ENCODE measurements at regions not wholly inside any gene's neighbourhood (a gene's known extent, or its start where the extent isn't known, plus 50 kb on each side); places are given as distances from the start of the nearest gene placed in this dataset.
"Not testable (repeated sequence)": the region's sequence is repeated elsewhere in the genome, so short reads cannot be mapped to it uniquely, and the experiment has no call there.

DNA sequence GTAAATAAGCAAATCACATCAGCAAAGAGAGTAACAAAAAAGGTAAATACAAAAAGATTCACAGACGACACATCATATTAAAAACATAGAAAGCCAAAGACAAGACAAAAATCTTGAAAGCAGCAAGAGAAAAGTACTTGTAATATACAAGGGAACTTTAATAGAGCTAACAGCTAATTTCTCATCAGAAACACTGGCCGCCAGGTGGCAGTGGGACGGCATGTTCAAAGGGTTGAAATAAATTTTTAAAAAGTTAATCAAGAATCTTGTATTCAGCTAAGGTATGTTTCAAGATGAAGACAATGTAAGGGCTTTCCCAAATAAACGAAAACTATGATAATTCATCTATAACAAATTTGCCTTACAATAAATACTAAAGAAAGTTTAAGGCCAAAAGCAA lies 358.1 kb downstream of the LRRIQ3 start:
- DNase-seq = no peak

DNA sequence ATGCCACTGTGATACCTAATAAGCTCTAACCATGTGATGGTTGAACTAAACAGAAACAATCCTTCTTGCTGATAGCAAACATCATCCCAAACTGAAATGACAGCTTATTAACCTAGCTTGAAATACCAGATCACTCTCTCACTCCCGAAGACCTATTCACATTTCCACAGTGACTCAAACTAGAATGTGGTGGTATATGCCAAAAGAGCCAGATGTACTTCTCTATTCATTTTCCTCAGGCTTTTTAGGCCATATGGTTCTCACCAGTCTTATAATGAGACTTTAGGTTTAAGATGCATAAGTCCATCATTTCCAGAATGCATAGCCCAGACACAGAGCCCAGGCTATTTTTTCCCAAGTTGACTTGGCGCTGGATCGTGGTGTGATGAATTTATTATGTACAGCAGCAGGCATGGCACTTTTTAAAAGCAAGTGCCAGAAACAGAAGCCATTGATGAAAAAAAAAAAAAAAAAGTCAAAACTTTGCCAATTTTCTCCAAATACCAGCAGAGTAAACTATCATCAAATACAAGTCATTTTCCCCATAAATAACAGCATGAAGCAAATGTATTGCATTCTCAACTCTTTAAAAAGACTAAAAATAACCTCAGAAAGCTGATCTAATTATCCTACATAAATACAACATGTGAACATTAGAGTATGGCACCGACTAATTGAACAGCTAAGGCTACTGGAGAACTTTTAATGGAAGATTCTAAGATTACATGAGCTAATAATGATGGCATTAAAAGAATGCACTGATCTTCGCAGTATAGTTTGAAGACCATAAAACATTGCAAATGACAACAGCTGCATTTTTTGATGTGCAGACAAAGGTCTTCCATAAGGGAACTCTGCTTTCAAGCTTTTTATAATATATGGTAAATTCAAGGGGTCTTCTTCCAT lies 365.4 kb downstream of the LRRIQ3 start:
- DNase-seq = no peak

DNA sequence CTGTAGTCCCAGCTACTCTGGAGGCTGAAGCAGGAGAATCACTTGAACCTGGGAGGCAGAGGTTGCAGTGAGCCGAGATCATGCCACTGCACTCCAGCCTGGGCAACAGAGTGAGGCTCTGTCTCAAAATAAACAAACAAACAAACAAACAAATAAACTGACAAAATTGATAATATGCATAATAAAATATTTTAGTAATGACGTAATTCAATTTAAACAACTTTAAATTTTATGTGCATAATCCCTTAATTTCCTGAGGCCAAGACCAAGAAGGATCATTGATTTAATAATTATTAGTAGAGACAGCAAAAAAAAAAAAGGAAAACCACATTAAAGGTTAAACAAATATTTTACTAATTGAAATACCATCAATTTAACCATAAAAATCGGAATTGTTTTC lies 370.7 kb downstream of the LRRIQ3 start:
- not testable (repeated sequence) for DNase-seq

DNA sequence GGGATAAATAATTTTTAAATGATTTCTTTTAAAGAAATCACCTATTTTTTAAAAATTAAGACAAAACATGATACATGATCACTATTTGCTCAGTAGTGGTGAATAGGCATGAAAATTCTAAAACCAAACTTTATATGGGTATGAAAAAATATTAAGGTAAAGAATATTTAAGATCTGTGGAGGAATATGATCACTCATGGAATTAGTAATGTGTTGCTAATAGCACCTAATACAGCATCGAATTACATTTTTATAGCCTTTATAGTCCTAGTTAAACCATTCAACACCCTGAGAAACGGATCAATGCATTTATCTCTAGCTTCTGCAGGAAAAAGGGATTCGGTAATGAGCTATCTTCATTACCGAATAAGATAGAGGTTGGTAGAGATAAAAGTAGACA lies 373.9 kb downstream of the LRRIQ3 start:
- DNase-seq = no peak

DNA sequence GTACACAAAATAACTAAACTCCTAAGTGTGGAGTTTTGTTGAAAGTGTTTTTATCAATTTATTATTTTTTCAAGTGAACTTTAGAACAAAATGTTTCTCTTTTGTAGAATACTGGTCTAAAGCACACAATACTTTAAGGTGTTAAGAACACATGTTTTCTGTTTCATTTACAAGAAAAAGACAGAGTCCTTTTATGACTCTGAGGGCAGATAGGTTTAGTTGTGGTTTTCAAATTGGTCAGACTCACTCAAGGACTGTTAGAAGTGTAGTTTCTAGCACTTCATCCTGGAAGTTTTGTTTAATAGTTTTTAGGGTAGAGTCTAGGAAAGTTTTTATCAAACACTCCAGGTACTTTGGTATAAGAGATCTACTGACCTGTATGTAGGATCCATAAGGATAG lies 376.5 kb downstream of the LRRIQ3 start:
- no peak for DNase-seq

DNA sequence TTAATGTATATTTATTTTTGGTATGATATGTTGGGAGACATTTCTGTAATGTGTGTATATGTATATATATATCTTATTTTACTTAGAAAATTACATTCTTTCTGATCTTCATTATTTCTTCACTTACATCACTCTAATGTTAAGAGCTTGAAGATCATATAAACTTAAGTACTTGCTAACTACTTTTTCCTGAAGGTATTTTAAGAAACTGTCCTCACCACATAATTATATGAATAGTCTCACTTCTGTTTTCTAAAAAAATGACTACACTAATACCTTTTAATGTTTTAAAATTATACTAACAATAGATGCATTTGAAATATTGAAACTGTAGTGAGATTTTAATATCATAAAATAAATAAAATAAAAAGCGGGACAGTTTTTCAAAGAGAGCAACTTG lies 377.1 kb downstream of the LRRIQ3 start:
- DNase-seq = no peak

DNA sequence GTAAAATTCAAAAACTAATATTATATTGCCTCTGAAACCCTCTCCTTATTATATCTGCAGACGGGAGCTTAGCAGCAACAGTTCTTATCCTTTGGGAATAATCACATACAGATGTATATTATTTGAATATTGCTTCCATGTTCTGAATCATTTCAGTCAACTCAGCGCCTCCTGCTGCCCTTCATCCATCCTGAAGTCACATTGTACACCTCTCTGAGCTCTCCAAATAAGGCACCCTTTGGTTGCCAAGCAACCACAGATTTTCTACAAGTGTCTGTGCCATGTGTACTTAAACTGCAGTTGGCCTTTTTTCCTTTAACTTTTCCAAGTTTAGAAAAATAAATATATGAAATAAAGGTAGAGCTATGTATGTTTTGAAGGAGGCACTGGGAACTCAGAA lies 384.3 kb downstream of the LRRIQ3 start:
- no peak for DNase-seq

DNA sequence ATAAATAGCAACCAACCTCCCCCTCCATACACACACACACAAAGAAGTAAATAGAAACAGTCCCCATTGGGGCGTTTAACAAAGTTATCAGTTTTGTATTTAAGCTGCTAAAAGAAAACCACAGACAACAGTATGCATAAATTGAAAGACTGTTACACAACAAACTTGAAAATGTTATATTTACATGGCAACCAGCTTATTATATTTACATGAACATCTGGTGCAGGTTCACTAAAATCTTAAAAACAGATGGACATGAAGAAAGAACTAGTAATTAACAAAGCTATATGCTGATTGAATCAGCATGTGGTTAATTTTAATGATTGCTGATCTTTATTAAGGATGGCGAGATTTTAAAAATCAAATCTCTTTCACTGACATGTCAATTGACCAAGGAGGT lies 384.7 kb downstream of the LRRIQ3 start:
- no peak for DNase-seq

DNA sequence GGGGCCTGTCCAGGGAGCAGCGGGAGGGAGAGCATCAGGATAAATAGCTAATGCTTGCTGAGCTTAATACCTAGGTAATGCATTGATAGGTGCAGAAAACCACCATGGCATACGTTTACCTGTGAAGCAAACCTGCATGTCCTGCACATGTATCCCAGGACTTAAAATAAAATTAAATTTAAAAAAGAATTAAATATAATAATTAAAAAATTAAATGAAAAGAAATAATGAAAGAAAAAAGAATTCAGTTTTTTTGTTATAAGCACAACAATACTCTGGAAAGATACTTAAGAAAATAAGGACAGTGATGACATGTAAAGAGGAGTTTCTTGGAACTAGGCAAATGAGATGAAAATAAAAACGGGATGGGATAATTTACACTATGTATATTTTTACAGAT lies 386.2 kb downstream of the LRRIQ3 start:
- DNase-seq = no peak

DNA sequence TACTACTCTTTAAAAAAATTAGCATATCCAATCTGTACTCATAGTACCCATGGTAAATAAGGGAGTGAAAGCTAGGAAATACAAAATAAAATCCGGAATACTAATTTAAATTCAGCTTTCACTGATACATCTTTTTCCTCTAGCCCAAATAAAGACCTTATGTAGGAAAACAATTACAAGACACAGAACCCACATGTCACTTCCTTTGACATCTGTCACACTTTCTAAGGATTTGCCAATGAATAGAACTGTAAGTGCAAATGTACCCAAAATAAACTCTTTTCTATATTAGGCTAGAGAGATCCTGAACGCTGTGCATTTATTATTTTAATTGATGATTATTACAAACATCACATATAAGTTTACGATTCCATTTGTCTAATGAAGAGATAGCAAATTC lies 393.0 kb downstream of the LRRIQ3 start:
- DNase-seq = no peak

DNA sequence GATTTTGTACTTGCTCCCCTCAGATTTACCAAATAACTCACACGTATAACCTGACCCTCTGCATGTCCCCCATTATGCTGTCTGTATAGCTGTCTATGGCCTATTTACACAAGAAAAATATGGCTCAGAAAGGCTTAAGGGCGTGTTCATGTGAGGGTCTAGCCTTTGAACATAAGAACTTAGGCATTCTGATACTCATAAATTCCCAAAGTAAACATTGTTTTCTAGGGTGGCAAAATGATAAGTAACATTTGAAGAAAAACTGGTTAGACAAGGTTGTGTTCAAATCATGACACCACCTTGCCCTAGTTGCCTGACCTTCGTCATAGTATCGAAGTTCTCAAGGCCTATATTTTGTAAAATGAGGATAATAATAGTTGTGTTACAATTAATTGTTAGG lies 394.6 kb downstream of the LRRIQ3 start:
- no peak for DNase-seq

DNA sequence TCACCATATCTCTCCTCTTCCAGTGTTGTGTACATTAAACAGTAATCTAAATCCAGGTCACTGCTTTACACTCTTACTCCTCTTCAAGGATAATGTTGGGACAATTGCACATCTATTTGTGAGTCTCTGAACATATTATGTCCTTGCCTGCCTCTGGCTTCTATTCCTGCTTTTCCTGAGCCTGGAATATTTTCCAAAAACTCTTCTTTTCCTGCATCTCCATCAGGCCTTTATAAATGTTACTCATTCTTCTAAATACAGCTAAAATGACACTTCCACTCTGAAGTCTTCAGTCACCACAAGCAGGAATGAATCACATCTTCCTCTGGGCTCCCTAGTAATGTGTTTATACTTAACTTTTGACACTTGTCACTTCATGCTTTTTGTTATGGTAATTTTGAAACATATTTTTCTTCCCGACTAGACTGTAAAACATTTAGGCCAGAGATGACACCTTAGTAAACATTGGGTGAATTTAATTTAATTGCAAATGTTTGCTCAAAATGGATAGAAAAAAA lies 396.0 kb downstream of the LRRIQ3 start:
- DNase-seq = no peak

DNA sequence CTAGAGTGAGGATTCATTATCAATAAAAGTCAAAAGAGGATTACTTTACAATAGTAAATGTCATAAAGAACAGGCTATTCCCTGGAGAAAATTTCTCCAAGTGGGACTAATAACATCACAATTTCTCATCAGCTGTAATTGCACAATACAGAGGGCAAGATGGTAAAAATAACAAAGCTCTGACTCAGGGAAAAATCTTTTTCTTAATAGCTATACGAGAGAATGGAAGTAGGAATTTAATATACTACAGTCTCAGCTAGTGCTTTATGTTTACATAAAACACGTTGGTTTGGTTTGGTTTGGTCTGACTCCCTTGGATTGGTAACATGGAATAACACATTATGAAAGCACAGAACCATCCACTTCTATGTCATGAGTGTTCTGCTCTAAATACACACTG lies 397.6 kb downstream of the LRRIQ3 start:
- DNase-seq = peak; percentile 1

DNA sequence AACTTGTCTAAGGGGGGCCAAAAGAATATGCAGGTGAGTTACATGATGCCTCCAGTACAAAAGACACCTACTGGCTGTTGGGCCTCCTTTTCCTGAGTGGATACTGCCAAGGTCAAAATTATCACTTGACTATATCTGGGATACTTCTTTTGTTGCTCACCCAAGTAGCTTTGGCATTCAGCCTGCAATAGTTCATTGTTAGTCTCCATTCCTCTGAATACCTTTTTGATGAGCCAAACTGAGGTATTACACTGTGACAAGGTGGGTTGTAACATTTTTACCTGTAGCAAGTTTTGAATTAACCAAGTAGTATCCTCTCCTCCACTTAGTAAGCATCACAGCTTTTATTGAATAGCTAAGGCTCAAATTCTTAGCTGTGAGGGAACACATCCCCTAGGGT lies 408.0 kb downstream of the LRRIQ3 start:
- no peak for DNase-seq

DNA sequence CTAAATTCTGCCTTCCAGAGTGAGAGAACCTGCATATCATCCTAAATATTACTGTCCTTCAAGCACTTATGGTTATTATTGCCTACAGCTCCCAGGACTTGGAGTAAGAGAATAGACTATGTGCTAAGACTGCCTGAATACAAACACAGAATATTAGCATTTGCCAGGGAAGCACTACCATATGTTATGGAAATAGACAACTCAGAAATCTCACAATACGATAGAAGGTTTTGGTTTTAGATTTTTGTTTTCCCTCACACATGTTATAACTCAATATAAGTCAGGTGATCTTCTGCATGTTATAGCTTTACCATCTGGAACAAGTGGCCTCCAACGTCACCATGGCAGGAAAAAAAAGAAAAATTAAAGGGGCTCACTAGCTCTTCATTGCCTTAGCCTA lies 413.9 kb downstream of the LRRIQ3 start:
- no peak for DNase-seq

DNA sequence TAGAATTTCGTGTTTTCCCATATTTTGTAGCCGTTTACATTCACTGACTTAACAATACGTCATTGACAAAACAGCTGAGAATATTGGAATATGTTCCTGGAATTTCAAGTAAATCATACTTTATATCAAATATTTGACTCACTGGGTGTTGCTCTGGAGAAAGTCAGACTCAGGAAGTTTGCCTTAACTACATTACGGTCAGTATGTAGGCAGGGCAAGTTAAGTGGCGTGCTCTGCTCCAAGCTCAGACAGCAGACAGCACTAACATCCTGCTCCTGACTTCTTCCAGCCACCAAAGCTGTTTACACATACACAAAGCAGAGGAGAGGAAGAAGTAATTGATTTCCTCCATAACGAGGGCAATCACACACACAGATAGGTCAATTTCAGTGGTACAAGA lies 414.6 kb downstream of the LRRIQ3 start:
- DNase-seq = no peak

DNA sequence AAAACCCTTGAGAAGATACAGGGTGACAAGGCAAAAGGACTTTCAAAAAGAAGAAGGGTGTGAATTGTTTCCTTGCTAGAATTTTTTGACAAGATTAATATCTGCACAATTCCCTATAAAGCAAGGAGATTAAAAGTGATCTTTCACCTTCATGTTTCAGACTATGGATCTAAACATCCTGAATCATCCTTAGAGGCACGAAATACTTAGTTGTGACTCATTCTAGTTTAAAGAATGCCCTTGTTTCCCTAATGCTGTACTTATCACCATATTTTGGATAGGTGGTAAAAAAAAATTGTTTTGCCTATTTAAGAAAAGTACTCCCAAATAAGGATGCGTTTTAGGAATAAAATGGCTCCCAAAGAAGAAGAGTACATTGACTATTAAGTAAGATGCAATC lies 415.1 kb downstream of the LRRIQ3 start:
- no peak for DNase-seq

DNA sequence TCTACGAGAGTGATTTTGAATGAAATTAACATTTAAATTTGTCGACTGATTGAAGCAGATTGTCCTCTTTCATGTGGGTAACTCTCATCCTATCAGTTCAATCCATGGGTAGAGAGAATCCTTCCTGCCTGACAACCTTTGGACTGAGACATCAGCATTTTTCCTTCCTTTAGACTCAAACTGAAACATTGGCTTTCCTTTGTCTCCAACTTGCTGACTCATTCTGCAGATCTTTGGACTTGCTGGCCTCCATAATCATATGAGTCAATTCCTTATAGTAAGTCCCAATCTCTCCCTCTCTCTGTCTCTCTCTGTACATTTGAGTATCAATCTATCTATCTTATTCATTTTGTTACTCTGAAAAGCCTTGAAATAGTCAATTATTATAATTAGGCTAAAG lies 416.7 kb downstream of the LRRIQ3 start:
- no peak for DNase-seq

DNA sequence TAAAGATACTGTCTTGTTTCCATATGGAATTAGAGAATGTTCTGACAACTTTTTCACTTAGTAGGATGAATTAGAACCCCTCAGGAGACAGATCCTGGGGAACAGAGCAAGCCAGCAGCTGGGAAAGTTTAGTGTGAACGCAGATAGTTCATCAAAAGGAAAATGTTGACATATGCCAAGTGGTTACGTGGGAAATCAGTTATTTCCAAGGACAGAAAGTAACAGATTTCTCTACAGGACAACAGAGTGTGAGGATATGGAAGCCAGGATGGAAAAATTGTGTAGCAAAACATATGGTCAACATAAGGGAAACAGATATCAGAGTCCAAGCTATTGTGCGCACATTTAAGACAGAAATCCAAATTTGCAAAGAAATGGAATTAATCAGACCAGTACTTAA lies 419.5 kb downstream of the LRRIQ3 start:
- DNase-seq = no peak

DNA sequence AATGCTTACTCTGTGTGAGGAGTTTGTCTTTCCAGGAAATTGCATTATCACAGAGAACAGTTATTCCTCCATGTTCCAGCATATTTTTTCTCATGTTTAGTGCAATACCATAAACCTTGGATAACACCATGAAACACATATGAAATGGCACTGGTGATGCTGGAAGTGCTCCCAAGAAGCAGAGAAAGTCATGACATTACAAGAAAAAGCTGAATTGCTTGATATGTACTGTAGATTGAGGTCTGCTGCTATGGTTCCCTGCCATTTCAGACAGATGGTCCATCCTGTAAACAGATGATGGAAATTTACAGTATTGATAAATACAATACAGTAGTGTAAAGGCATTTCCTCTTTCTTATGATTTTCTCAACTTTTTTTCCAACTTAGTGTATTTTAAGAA lies 422.1 kb downstream of the LRRIQ3 start:
- no peak for DNase-seq

DNA sequence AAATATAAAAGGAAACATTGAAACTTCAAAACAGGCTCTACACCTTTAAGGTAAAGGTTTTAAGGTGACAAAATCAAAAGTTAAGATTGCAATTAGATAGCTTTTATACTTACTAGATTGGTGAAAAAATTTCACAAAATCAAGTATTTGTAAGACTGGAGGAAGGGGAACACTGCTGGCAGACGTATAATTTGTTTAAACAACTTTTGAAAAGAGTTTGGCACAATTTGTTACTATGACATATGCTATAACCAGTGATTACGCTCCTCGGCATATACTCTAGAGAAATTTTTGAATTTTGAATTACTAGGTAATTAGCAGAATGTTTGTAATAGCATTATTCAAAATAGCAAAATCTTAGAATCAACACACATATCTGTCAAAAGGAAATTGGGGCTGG lies 425.0 kb downstream of the LRRIQ3 start:
- no peak for DNase-seq

DNA sequence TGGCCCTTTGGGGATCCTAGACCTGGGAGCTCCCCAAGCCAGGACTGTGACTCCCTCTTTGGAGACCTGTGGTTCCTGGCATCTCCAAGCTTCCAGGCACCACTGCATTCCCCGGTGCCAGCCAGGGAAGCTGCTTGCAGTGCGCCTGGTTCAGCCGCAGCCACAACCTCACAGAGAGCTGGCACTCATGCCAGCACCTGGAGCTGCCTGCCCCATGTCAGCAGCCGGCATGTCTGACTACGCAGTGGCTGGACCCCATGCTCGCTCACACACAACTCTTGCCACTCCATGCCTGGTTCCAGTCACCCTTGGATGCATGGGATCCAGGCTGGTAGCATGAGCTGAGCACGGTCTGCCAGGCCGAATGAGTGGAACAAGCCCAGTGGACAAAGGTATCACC lies 426.6 kb downstream of the LRRIQ3 start:
- DNase-seq = no peak

DNA sequence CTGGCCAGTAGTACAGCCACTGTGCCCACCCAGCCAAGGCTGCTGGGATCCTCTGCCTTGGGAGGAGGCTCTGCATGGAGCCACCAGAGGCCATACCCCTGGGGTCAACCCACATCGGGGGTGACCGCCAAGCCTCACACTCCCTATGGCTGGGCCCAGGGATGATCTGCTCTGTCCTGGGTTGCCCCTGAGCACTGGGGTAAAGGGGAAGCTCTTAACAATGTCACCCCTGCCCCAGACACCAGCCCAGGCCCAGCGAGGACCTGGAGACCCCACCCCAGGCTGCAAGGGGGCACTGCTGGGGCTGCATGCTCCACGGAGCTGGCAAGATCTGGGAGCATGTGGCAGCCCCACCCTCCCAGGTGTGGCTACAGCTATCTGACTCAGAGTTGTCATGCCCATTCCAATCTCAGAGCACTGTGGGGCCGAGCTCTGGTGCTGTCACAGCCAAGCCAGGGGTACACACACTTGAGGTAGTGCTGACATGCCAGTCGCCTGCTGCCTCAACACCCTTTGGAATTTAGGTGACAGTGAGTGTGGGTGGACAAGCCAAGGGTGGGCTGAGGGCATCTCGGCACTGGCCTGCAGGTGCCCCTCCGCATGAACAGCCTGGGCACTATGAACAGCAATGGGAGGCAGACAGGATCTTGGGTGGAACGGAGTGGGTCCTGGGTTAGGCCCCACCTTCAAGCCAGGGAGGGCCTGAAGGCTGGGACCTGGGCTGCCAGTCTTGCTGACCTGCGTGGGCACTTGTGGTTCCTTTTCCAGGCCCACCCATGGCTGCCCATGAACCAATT lies 427.7 kb downstream of the LRRIQ3 start:
- DNase-seq = no peak

DNA sequence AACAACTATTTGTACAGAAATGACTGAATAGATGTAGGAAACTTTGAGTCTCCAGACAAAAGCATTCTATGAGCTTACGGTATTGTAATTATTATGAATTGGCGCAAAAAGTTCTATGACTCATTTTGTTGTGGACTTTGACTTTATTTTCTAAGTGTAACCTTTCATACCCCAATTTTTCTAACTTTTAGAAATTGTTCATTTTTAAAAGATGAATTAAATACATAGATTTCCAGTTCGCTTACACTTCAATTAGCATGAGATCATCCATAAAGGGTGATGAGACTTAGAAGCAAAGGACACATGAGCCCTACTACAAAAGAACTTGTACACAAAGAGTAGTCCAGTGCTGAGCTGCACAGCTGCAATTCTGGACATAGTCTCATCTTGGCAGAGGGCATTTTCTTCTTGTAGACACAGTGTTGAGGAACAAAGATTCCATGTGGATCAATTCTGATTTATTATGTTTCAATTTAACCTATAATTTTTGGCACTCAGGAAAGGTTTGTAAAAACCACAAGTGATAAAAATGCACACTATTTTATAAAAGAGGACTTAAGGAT lies 431.1 kb downstream of the LRRIQ3 start:
- DNase-seq = no peak

Measured in HCEC 1CT (cell line).